ENCODE measurements at regions not wholly inside any gene's neighbourhood (a gene's known extent, or its start where the extent isn't known, plus 50 kb on each side); places are given as distances from the start of the nearest gene placed in this dataset.

GRCh38 chr9:17013010-17013409, 121.8 kb upstream of the CNTLN start:
- TF ChIP-seq CTCF (conservative IDR thresholded peaks at IDR 0.05; ENCODE audit: low read depth in 2 of 2) (no peak), EZH2 (IDR thresholded peaks at IDR 0.05; ENCODE audit: low read depth, unreplicated experiment) (no peak), CREB1 (CRISPR knock-in tag; IDR thresholded peaks at IDR 0.05; ENCODE audit: low read depth) (no peak), ZNF331 (CRISPR knock-in tag; IDR thresholded peaks at IDR 0.05; ENCODE audit: low read depth) (no peak), EZH2phosphoT487 (IDR thresholded peaks at IDR 0.05; ENCODE audit: unreplicated experiment) (no peak), POLR2AphosphoS5 (IDR thresholded peaks at IDR 0.05; ENCODE audit: low read depth) (no peak)
